GM12872 (cell line): ENCODE measurements at regions not wholly inside any gene's neighbourhood (a gene's known extent, or its start where the extent isn't known, plus 50 kb on each side); places are given as distances from the start of the nearest gene placed in this dataset.

ENCODE experiments used
- CTCF ChIP-seq: IDR thresholded peaks from 3 replicates; pipeline ENCODE4 v1.5.1; 2011; ENCODE audit warnings: low read depth, mild to moderate bottlenecking, low read length, moderate library complexity; ENCODE audit not compliant: insufficient read depth

GRCh38 chr14:65986041-65986440 is 500.1 kb upstream of the CCDC196 start:
- TF ChIP-seq CTCF = no peak

- no peak for TF ChIP-seq CTCF
These were observed 496.2 kb upstream of the CCDC196 start for GRCh38 chr14:65989981-65990380.

- TF ChIP-seq CTCF = no peak
These were observed 495.1 kb upstream of the CCDC196 start for GRCh38 chr14:65991104-65991503.

DNA sequence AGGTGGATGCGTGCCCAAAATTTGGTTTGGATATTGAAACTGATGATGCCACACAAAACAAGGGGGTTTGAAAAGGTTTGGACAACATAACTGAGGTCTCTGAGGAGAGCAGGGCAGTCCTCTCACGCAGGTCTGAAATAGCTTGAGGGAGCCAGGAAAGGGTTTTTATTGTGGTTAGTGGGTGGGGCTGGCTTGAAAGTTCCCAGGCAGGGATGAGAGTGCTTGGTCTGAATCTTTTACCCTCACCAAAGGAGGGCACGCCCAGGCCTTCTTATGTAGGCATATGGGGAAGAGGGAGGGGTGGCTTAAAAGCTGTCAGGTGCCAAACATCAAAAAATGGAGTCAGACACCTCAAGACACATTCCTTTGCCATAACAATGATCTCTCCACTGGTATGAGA is 493.1 kb upstream of the CCDC196 start:
- TF ChIP-seq CTCF = no peak

GRCh38 chr14:65993996-65994395 is 492.2 kb upstream of the CCDC196 start:
- no peak for TF ChIP-seq CTCF

DNA sequence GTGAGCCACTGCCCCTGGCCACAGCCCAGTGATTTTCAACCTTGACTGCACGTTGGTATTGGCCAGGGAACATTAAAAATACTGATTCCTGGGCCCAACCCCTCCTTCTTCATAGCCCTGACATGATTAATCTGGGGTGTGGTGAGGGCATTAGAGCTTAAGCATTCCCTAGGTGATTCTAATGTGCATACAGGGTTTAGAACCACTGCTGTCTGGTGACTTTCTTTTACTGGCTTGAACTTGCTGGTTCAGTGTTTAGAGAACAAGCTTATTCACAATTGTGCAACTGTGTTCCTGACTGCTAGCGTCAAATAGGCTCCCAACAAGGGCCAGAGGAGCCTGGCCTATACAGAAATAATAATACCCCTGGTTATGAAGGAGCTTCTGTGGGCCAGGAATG is 488.8 kb upstream of the CCDC196 start:
- TF ChIP-seq CTCF = no peak

DNA sequence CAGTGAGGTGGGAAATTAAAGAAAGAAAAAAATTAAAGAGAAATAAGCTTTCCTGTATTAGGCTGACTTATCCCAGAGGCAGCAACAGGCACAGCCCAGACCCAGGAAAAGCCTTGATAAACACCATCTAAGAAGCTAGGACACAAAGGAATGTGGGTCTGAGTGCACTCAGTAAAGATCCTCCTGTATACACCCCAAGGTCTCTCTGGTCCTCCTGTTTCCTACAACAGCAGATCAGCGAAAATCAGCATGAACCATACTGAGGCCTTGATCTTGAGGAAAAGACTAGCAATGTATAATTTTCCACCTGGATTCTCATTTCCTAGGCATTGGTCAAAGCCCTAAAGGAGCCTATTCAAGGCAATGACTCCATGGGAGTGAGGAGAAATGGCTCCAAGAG is 486.3 kb upstream of the CCDC196 start:
- no peak for TF ChIP-seq CTCF

- no peak for TF ChIP-seq CTCF
These were observed 485.4 kb upstream of the CCDC196 start for GRCh38 chr14:66000766-66001165.
